ENCODE measurements at regions not wholly inside any gene's neighbourhood (a gene's known extent, or its start where the extent isn't known, plus 50 kb on each side); places are given as distances from the start of the nearest gene placed in this dataset.

DNA sequence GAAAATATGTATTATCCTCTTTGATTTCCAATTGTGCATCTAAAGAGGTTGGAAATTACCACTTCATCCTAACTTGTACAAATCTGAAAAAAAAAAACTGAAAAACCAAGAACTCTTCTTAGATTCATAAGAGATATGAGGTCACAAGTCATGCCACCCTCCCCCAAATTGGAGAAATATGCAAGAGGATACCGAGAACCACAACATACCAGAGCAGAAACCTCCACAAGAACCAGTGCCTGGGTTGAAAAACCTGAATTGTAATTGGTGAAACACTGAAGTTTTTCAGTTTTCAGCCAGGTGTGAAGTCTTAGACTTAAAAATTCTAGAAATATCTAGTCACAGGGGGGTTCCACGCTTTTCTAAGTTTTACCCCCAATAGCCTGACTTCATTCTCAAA, 1029.5 kb upstream of the LRRTM1 start:
- DNase-seq (ENCODE audit: low read depth) = no peak

DNA sequence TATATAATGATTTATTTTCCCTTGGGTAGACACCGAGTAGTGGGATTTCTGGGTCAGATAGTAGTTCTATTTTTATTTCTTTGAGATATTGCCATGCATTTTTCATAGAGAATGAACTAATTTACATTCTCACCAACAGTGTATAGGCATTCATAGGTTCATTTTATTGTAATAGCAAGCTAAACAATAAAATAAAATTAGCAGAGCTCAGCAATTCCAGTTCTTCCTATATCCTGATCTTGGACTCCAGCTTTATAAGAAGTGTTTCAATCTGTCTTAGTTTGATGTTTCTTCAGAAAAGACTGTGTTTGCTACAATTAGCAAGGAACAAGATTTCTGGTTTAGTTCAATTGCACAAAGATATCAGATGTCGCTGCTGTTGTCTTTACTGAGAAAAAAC, 1024.4 kb upstream of the LRRTM1 start:
- no peak for DNase-seq (ENCODE audit: low read depth)

DNA sequence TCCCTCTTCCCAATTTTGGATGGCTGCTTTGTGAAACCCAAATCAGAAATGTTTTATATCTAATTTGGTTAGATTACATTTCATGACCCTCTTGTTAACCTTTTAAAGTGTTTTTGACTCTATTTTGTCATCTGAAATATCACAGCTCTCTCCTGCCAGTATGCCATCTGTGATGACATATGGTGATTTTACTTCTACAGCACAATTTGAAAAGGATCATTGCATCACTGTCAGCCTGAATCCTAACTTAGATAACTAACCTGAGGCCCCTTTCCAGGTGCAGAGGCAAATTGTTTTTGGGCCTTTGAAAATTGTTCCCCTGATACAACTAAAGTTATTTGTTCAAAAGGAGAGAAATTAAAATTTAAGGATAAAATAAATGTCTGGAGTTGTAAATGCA, 1023.4 kb upstream of the LRRTM1 start:
- DNase-seq (ENCODE audit: low read depth) = no peak

DNA sequence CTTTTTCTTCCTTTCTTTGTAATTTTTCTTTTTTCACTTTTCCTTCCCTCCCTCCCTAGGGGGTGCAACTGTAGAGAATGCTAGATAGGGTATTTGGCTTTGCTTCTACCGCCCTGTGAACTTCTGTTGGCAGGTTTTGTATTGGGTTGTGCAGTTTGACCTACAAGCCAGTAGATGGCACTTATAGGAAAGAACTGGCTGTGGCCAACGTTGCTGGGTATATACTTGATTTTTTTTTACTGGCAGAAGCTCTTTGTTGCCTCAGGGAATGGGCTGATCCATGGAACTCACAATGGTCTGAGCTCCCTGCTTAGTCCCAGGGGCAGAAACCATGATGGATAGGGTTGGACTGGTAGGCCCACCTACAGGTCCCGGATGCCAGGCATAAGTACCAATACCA, 1019.5 kb upstream of the LRRTM1 start:
- DNase-seq (ENCODE audit: low read depth) = no peak

DNA sequence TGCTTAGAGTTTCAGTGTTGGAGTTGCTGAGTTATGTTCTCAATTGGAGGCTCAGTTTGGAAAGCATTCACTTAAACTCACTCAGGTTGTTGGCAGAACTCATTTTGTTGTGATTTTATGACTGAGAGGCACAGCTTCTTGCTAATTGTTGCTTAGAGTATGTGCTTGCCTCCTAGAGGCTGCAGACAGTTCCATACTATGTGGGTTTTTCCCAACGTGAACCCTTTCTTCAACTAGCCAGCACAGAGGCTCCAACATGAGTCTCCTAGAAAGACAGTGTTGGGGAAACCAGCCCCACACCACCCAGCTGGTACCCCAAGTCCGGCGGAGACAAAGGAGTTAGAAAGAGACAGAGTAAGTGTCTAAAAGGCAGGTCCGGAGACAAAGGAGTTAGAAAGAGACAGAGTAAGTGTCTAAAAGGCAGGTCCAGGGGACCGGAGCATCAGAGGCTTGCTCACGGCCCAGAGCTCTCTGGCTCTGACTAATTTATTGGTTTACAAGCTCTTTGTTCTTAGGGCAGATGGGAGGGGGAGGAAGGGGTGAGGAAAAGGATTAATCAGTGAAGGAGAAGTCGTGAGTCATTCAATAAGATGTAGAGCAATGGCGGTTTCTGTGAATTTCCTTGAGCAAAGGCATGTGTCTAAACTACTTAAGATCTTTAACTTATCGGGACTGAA, 999.7 kb upstream of the LRRTM1 start:
- DNase-seq (ENCODE audit: low read depth) = no peak

DNA sequence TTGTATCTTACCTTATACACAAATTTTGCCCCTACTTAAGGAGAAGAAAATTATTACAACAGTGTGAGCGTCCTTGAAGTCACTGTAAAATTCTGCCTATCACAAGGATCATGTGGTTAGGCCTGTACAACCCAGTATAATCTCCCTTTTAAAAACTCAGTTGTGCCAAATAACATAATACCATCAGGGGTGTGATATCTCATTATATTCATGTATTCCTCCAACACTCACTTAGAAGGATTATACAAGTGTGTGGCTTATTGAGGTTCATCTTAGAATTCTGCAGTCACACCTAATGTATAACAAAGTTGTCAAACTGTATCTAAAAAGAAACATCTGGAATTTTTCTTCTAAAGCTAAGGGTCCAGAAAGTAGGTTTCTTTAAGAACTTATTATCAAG, 998.8 kb upstream of the LRRTM1 start:
- no peak for DNase-seq (ENCODE audit: low read depth)

DNA sequence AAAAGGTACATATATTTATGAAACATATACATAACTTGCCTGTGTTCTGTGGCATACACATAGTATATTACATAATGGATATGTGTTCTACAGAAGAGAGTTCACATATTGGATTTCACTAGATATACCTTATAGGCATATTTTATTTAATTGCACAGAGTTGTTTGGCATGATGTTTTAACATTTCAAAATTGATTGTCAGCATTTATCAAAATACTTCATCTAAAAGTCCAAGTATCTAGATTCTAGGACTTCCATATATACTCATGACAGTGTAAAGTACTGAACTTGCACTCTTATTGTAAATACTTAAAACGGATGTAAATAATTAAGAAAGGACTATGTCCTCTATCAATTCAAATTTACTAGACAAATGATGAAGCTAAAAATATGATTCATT, 995.3 kb upstream of the LRRTM1 start:
- no peak for DNase-seq (ENCODE audit: low read depth)

DNA sequence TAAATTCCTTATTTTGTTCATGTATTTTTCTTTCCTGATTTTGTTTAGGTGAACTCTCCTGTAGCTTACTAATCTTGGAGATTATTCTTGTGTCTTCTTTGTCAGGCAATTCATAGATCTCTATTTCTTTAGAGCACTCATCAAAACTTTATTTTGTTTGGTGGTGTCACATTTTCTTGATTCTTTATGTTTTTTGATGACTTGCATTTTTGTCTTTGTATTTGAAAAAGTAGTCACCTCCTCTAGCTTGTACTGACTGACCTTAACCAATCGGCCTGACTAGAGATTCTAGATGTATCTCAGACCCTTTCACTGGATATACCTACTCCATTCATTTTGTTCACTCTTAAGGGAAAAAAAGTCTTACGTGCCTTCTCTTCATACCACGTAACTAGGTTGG, 986.3 kb upstream of the LRRTM1 start:
- no peak for DNase-seq (ENCODE audit: low read depth)

DNA sequence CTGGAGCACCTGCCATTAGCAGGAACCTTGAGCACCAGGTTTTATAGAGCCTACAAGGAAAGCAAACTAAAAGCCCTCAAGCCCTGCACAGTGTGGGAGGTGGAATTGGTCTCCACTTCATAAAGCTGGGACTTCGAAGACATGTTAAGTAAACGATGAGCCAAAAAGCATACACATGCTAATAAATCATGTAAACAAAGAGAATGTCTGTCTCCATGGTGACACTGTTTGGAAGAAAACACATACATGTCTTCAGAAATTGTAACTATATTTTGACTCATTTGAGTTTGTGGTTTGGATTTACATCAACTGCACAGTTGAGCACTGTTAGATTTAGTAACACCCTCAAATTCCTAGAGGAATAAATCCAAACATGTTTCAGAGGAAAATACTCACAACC, 978.5 kb upstream of the LRRTM1 start:
- DNase-seq (ENCODE audit: low read depth) = no peak

DNA sequence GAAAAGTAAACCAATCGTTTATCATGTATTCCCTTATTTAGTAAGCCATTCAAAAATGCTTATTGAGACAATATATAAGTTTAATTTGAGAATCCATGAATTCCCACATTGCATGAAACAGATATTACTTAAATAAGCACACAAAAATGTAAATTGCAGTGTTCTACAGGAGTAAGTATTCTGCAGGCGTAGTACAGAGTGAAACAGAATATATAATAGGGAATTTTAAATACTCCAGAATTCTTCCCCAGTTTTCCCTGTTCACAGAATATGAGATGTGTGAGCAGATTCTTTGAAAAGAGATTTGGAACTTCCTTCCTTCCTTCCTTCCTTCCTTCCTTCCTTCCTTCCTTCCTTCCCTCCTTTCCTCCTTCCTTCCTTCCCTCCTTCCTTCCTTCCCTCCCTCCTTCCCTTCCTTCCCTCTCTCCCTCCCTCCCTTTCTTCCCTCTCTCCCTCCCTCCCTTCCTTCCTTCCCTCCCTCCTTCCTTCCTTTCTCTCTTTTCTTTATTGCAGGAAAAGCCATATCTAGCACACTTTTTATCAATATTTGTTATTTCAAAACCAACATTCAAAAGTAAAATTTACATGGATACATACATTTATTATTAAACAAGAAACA, 977.7 kb upstream of the LRRTM1 start:
- no peak for DNase-seq (ENCODE audit: low read depth)

DNA sequence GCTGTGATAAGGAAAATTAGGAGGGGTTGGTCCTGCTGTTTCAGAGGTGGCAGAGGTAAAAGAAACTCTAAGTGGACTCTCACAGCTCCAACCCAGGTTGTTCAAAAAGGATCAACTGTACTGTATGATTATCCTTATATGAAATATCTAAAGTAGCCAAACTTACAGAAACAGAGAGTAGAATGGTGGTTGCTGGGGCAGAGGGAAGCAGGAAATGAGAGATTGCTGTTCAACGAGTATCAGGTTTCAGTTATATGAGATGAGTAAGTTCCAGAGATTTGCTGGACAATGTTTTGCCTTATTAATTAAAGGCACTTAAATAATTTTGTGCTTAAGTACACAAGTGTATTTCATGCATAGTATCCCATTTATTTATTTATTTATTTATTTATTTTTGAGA, 972.0 kb upstream of the LRRTM1 start:
- no peak for DNase-seq (ENCODE audit: low read depth)

DNA sequence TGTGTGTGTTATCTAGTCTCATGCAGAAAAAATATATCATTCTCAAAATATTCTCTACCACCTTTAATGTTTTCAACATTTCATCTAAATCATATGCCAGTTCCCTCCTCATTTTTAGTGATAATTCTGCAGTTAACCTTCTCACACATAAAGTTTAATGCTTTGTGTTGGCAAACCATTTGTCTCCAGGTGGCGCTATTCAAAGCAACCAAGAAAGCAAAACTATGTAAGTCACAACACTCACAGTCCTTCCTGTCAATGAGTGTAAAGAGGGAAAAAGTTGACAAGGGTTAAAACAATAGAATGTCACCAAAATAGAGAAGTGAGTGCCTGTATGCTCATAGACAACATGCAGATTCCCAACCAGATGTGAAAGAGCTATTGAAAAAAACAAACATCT, 961.6 kb upstream of the LRRTM1 start:
- no peak for DNase-seq (ENCODE audit: low read depth)

DNA sequence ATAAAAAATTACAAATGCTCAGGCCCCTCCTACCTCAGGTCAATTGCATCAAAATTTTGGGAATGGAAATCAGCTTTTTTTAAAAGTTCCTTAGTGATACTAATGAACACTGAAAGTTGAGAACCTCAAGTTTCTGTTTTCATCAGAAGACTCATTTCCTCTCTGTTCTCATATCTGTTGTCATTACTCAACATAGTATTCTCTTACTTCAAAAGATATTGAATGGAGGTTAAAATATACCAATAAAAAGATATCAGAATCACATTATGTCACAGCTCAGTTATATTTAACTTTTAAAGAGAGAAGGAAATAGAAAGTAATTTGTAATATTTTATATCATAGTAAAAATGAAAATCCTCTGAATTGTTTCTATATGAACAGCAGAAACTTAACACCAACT, 959.4 kb upstream of the LRRTM1 start:
- DNase-seq (ENCODE audit: low read depth) = no peak

DNA sequence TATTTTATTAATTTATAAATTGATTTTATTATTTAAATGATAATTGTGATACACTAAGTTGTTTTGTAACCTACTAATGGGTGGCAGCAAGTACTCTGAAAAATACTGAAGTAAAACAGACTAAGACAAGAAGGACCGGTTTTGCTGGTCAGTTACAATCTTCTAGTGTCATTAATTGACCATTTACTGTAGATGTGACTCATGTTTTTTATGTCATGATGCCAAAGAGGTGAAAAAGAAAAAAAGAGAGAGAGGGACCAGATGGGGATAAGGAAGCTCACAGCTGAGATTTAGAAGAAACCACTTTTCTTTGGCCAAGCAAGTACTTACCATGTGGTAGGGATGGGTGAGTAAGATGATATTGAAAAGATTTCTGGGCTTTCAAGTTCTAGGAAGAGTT, 955.8 kb upstream of the LRRTM1 start:
- no peak for DNase-seq (ENCODE audit: low read depth)

DNA sequence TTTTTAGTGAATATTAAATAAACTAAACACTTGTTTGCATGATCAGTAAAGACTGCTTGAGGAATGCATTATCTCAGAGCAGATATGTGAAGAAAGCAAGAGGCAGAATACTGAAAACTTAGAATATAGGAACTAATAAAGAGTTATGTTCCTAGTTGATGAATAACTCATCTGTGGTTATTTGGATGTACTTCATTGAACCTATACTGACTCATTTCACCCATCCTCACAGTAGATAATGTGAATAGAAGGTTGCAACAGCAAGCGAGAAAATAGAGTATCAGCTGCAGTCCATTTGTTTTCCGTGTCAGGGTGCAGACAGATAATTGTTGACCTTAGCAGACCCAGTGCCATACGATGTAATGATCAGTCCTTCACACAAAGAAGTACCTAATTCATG, 945.7 kb upstream of the LRRTM1 start:
- DNase-seq (ENCODE audit: low read depth) = no peak

DNA sequence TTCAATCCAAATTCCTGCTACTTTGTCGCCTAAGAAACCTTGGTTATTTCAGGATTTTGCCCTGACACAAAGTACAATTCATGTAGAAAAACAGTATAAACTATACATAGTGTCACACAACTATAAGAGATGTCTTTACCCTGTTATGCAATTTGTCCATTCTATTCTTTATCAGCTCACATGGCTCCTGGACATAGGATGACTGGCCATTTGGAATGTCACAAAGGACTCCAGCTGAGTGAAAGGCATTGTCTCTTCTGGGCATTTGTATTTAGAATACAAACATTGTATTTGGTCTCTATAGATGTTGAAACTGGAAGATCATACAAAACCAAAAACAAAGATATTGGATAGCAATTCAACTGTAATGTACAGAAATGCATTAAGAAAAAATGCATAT, 944.6 kb upstream of the LRRTM1 start:
- no peak for DNase-seq (ENCODE audit: low read depth)

DNA sequence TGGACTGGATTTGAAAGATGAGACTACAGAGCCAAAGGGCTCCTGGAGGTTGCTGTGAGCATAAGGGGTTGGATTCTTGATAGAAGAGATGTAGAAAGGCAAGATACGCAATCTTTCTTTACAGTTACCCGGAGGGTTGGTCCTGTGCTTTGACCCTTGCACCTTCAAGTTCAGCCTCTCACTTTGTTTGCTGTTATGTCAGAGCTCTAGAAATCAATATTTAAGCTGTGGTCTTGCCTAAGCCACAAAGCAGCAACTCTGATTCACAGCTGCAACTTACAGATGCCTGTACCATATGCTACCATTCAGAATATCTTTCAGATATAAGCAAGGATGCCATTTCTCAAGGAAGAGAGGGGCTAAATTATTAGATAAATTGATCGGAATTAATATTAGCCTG, 943.1 kb upstream of the LRRTM1 start:
- no peak for DNase-seq (ENCODE audit: low read depth)

DNA sequence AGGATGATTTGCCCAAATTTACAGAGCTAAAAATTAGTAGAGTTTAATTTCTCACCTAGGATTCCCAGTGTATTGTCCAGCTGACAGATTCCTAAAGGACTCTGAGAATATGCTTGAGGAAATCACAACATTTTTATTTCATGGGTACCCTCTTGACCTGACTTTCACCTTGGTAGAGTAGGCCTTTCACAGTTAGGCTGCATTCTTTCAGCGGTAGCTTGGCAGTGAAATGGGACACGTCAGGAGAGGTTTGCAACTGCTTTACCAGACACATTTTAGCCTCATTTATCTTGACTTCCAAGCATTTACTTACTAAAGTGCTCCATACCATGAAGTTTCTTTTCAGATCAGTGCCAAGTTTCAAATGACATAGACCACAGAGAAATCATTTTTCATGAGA, 937.9 kb upstream of the LRRTM1 start:
- DNase-seq (ENCODE audit: low read depth) = no peak

DNA sequence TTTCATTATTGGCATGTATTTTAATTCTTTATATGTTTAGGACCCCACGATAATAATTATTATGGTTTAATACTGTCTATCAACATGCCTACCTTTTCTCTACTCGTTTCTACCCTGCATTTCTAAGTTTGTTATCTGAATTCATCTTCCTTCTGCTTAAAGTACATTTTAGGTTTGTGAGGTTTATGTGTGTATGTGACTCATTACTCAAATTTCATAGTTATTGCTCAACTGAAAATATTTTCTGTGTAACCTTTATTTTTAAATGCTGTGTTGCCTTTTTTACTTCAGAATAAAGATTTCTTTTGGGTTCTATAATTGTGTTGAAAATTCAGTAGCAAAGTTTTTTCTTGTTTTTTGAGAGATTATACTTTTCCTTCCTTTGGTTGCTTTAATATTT, 933.9 kb upstream of the LRRTM1 start:
- no peak for DNase-seq (ENCODE audit: low read depth)

DNA sequence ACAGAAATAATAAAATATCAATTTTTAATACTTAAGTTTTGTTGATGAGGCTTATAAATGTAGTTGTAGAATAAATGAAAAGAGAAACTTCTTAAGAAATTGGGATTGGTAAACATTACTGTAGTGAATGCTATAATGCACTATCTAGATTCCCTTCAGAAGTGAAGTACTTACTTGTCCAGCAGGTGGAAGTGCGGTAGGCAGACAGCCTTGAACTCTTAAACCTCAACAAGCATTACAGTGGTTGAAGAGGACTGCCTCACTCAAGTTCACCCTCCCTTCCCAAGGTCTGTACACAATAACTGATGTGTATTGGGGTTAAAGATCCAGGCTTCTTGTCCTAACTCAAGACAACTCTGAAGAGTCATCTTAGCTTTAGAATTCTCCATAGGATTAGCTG, 931.0 kb upstream of the LRRTM1 start:
- DNase-seq (ENCODE audit: low read depth) = no peak

DNA sequence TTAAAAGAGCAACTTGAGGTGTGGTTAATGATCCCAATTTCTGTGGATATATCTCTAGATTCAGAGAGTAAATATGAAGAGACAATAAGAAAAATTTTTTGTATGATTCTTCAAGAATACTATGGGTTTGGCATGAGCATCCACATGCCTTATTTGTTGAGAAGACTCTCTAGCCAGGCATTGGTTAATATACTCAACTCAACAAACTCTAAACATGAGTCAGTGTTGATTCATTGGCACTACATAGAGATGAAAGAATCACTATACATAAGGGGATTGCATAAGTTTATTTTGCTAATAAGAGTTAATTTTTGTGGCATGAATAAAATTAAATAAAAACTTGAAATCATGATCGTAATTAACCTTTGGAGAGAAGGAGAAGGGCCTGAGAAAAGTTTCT, 930.2 kb upstream of the LRRTM1 start:
- DNase-seq (ENCODE audit: low read depth) = no peak

DNA sequence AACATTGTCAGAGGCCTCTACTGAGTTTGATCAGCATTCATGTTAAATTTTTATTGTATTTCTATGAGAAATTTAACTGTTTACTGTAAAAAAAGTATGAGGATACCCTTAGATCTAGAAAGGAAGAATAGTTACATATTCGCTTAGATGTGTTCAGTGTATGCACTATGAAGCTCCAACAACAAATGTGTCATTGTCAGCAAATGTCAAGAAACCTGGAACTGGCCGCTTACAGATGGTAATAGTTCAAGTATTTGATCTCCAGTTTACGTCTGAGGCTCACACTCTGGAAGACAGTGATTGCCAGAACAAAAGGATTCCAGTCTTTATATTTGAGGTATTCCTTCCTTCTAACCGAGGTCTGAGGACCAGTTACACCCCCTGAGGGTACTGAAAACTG, 921.2 kb upstream of the LRRTM1 start:
- DNase-seq (ENCODE audit: low read depth) = no peak

DNA sequence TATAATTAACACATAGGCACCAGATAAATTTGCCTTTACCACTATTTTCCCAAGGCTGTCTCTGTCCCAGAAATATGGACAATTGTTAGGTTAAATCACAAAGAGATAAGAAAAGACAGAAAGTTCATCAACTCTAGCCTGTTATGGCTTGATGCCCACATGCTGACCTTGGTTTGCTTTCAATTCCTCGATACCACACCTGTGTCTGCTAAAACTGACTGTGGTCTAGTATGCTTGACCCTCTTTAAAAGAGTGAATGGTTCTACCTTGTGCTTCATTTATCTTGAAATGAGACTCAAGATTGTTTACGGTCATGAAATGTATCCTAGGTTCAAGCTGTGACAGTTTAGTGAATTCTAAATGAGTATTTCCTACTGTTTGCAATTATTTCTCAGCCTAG, 909.0 kb upstream of the LRRTM1 start:
- DNase-seq (ENCODE audit: low read depth) = no peak

DNA sequence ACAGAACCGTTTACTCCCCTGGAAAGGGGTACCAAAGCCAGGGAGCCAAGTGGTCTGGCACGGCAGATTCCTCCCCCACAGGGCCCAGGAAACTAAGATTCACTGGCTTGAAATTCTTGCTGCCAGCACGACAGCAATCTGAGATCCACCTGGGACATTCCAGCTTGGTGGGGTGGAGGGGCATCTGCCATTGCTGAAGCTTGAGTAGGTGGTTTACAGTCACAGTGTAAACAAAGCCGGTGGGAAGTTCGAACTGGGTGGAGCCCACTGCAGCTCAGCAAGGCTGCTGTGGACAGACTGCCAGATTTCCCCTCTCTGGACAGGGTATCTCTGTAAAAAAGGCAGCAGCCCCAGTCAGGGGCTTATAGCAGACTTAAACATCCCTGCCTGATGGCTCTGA, 901.7 kb upstream of the LRRTM1 start:
- DNase-seq (ENCODE audit: low read depth) = no peak
